Large intestine (tissue), 3 donors: ENCODE measurements at regions not wholly inside any gene's neighbourhood (a gene's known extent, or its start where the extent isn't known, plus 50 kb on each side); places are given as distances from the start of the nearest gene placed in this dataset.

Experiments used
- DNase-seq, 2 donors: peaks; one replicate each; pipeline versions ENCODE4 v3.0.0 to v3.0.0-alpha.2; 2013
- H3K27ac ChIP-seq: one replicate; pipeline ENCODE4 v1.5.1; 2013; ENCODE audit warnings: low read length
- H3K27me3 ChIP-seq: 2 replicates; pipeline ENCODE4 v1.6.1; 2013; ENCODE audit warnings: low read length; ENCODE audit not compliant: control insufficient read depth, insufficient read depth
- H3K36me3 ChIP-seq: 2 replicates; pipeline ENCODE4 v1.6.1; 2013; ENCODE audit warnings: low read length; ENCODE audit not compliant: control insufficient read depth, insufficient read depth
- H3K4me1 ChIP-seq: one replicate; pipeline ENCODE4 v1.6.1; 2013; ENCODE audit warnings: low read length; ENCODE audit not compliant: control insufficient read depth, insufficient read depth
- H3K4me3 ChIP-seq: one replicate; pipeline ENCODE4 v1.5.1; 2013; ENCODE audit warnings: low read length
- H3K9me3 ChIP-seq: one replicate; pipeline ENCODE4 v1.6.1; 2013; ENCODE audit warnings: mild to moderate bottlenecking, low read depth, low read length, moderate library complexity; ENCODE audit not compliant: control insufficient read depth
- WGBS: methylation state at CpG from one replicate; pipeline ENCODE4 v1.1.5; 2013; ENCODE audit warnings: low lambda C conversion rate; ENCODE audit not compliant: insufficient coverage; 5-methylcytosine and 5-hydroxymethylcytosine counted together

DNA sequence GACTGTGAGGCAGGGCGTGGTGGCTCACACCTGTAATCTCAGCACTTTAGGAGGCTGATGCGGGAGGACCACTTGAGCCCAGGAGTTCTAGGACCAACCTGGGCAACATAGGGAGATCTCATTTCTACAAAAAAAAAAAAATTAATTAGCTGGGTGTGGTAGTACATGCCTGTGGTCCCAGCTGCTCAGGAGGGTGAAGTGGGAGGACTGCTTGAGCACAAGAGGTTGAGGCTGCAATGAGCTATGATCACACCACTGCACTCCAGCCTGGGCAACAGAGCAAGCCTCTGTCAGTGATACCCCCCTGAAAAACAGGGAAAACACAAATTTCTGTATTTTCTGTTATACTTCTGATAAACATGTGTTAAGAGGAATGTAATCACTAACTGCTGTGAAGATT is 57.8 kb upstream of the ARHGAP32 start:
- Histone ChIP-seq H3K9me3 (no peaks in the 10 kb centered on the region), H3K27ac (no peak overlapping the region), H3K36me3 (no peaks in the 10 kb centered on the region), H3K4me1 (no peaks in the 10 kb centered on the region), H3K4me3 (no peak overlapping the region), H3K27me3 (no peaks in the 10 kb centered on the region)
- no peak for DNase-seq
- no CpG with 5 or more reads among the region's 2 CpGs for WGBS

GRCh38 chr11:129249351-129249750 is 57.2 kb upstream of the ARHGAP32 start:
- Histone ChIP-seq H3K4me3 (no peak overlapping the region), H3K9me3 (no peaks in the 10 kb centered on the region), H3K27ac (no peak overlapping the region), H3K4me1 (no peaks in the 10 kb centered on the region), H3K36me3 (no peaks in the 10 kb centered on the region), H3K27me3 (no peaks in the 10 kb centered on the region)
- DNase-seq, result no peak
- no CpG with 5 or more reads among the region's 4 CpGs for WGBS

GRCh38 chr11:129248618-129249017 is 56.5 kb upstream of the ARHGAP32 start:
- no peak for DNase-seq
- Histone ChIP-seq H3K4me3 (no peak overlapping the region), H3K36me3 (no peaks in the 10 kb centered on the region), H3K4me1 (no peaks in the 10 kb centered on the region), H3K9me3 (no peaks in the 10 kb centered on the region), H3K27ac (no peak overlapping the region), H3K27me3 (no peaks in the 10 kb centered on the region)
- WGBS, result 79% methylated on average over 3 of the region's 4 CpGs

DNA sequence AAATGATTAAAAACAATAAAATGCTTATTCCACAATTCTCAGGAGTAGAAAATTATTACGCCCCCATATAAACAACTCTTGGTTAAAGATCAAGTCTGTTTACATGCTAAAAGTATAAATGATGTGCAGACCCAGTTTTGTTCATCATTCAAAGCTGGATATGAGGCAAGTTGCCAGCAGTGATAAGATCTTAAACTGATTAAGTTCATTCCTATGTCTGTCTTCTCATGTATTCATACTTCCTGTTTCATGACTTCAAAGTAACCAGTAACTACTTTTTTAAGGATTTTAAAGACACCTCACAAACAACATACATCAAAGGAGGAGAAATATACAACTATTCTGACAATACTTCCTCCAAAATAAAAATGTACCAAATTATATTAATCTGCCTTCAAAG is 55.0 kb upstream of the ARHGAP32 start:
- H3K4me1 ChIP-seq, result no peaks in the 10 kb centered on the region
- no peak overlapping the region for H3K4me3 ChIP-seq
- no peaks in the 10 kb centered on the region for H3K36me3 ChIP-seq
- no peaks in the 10 kb centered on the region for H3K27me3 ChIP-seq
- DNase-seq, result no peak
- H3K27ac ChIP-seq, result no peak overlapping the region
- H3K9me3 ChIP-seq, result no peaks in the 10 kb centered on the region
- WGBS, result 100% methylated on average over 1 of the region's 1 CpG

DNA sequence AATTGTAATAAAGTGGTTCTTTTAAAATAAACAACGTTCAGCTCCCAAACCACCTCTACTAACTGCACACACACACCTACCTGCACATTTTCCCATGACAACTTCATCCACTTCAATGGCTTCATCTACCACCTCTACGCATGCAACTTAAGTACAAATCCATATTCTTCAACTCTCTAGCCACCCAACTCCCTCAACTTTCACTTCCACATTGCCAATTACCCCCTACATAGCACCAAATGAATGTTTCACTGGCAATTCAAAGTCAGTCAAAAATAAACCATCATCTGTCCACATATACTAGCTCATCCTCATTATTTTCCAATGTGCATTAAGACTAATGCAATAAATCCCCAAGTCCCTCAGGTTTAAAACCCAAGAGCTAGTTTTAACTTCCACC is 50.7 kb upstream of the ARHGAP32 start:
- WGBS, result 100% methylated on average over 1 of the region's 2 CpGs
- H3K27ac ChIP-seq, result no peak overlapping the region

More for the DNA sequence above, 50.7 kb upstream of the ARHGAP32 start:
- H3K4me3 ChIP-seq, result no peak overlapping the region
- DNase-seq, result no peak
- H3K9me3 ChIP-seq, result no peaks in the 10 kb centered on the region
- no peaks in the 10 kb centered on the region for H3K4me1 ChIP-seq
- no peaks in the 10 kb centered on the region for H3K27me3 ChIP-seq
- H3K36me3 ChIP-seq, result no peaks in the 10 kb centered on the region
